Inflammatory macrophage treated with lipopolysaccharide for 4 hours (primary cell): ENCODE measurements at regions not wholly inside any gene's neighbourhood (a gene's known extent, or its start where the extent isn't known, plus 50 kb on each side); places are given as distances from the start of the nearest gene placed in this dataset.
A peak's percentile ranks its signal among the peaks of the same experiment; 100 is the strongest.

Source experiments
- DNase-seq: peaks from one replicate; pipeline ENCODE4 v3.0.0-alpha.2; 2020

GRCh38 chr7:25638590-25639244 lies 410.4 kb upstream of the NPVF start:
- DNase-seq, result no peak

- peak; percentile 49 for DNase-seq
Measured at GRCh38 chr7:25642849-25643248, 414.6 kb upstream of the NPVF start.

- DNase-seq, result peak; percentile 38
Measured at GRCh38 chr7:25643286-25643685, 415.0 kb upstream of the NPVF start.

GRCh38 chr7:25643770-25644394 lies 415.6 kb upstream of the NPVF start:
- peak; percentile 18 for DNase-seq

- DNase-seq, result no peak
Measured at GRCh38 chr7:25646726-25647413, 418.6 kb upstream of the NPVF start.

GRCh38 chr7:25647872-25648271 lies 419.6 kb upstream of the NPVF start:
- DNase-seq, result no peak

- DNase-seq, result no peak
Measured at GRCh38 chr7:25652366-25652765, 424.1 kb upstream of the NPVF start.

- DNase-seq, result no peak
Measured at GRCh38 chr7:25653384-25653783, 425.1 kb upstream of the NPVF start.

GRCh38 chr7:25656071-25656470 lies 427.8 kb upstream of the NPVF start:
- no peak for DNase-seq

GRCh38 chr7:25656581-25657026 lies 428.3 kb upstream of the NPVF start:
- no peak for DNase-seq

- DNase-seq, result no peak
Measured at GRCh38 chr7:25658375-25658774, 430.1 kb upstream of the NPVF start.

- DNase-seq, result no peak
Measured at GRCh38 chr7:25659841-25660240, 431.6 kb upstream of the NPVF start.

GRCh38 chr7:25662841-25663800 lies 434.8 kb upstream of the NPVF start:
- DNase-seq, result no peak

GRCh38 chr7:25663877-25664276 lies 435.6 kb upstream of the NPVF start:
- no peak for DNase-seq

GRCh38 chr7:25664593-25664992 lies 436.3 kb upstream of the NPVF start:
- no peak for DNase-seq

GRCh38 chr7:25665374-25665773 lies 437.1 kb upstream of the NPVF start:
- no peak for DNase-seq

GRCh38 chr7:25665903-25666670 lies 437.8 kb upstream of the NPVF start:
- DNase-seq, result no peak

GRCh38 chr7:25666671-25667060 lies 438.4 kb upstream of the NPVF start:
- DNase-seq, result no peak

GRCh38 chr7:25669281-25669781 lies 441.0 kb upstream of the NPVF start:
- no peak for DNase-seq

- DNase-seq, result no peak
Measured at GRCh38 chr7:25669961-25670841, 441.9 kb upstream of the NPVF start.

- no peak for DNase-seq
Measured at GRCh38 chr7:25671111-25671510, 442.8 kb upstream of the NPVF start.
